Breast epithelium (tissue), 3 donors: ENCODE measurements at regions not wholly inside any gene's neighbourhood (a gene's known extent, or its start where the extent isn't known, plus 50 kb on each side); places are given as distances from the start of the nearest gene placed in this dataset.

Experiments used
- CTCF ChIP-seq, 3 donors: fragments of 450-650 bp; IDR thresholded peaks; one replicate each; pipeline ENCODE4 v1.5.1; 2016 to 2017; ENCODE audit warnings: antibody characterized with exemption in 3 of 3, mild to moderate bottlenecking in 3 of 3, moderate library complexity in 3 of 3
- POLR2A ChIP-seq: fragments of 450-650 bp; IDR thresholded peaks from one replicate; pipeline ENCODE4 v1.6.1; 2016; ENCODE audit warnings: antibody characterized with exemption, mild to moderate bottlenecking, moderate library complexity
- POLR2AphosphoS5 ChIP-seq, 3 donors: sonication (generic); formaldehyde crosslinking; IDR thresholded peaks; one replicate each; pipeline ENCODE4 v1.6.1; 2017; ENCODE audit warnings: antibody characterized with exemption in 3 of 3

GRCh38 chr15:47399100-47399499 is 318.2 kb upstream of the SEMA6D start:
- TF ChIP-seq CTCF (IDR thresholded peaks at IDR 0.05), result no peak
- TF ChIP-seq POLR2A, result no peak
- no peak for TF ChIP-seq POLR2AphosphoS5 (IDR thresholded peaks at IDR 0.05)
